ENCODE measurements at regions not wholly inside any gene's neighbourhood (a gene's known extent, or its start where the extent isn't known, plus 50 kb on each side); places are given as distances from the start of the nearest gene placed in this dataset.

DNA sequence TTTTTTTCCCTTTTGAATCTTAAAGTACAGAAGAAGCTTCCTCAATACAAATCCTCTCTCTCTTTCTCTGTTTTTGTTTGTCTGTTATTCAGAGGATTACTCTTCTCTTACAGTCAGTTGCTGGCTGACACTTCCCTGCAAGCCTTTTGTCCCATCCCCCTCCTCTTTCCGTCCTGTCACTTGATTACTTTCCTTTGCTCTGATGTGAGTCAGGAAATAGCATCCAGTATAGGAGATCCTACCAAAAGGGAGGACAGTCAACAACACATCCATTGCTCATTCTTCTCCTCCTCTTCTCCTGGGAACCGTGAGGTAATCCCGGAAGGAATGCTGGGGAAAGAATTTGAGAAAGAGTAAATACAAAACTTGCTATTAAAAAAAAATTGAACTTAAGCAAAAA is 79.3 kb upstream of the SCN7A start:
- Histone ChIP-seq H3K4me3 (ENCODE audit: low read depth, low read length) (no peak overlapping the region), H3K27ac (ENCODE audit: low read depth, low read length) (no peak overlapping the region), H3K9me3 (ENCODE audit: control insufficient read depth, insufficient read depth, low read length) (no peaks in the 10 kb centered on the region), H3K27me3 (ENCODE audit: control insufficient read depth, insufficient read depth, low read length) (no peaks in the 10 kb centered on the region)
- ChIA-PET POLR2A (interaction anchor here (1.0 kb wide), 1 partner anchor 20 kb away, joined by 3 read pairs; no protein-coding TSS in a partner anchor), CTCF (interaction anchor here (1.2 kb wide), 1 partner anchor 638 kb away, joined by 3 read pairs; no protein-coding TSS in a partner anchor)
- TF ChIP-seq, protein P1, sequence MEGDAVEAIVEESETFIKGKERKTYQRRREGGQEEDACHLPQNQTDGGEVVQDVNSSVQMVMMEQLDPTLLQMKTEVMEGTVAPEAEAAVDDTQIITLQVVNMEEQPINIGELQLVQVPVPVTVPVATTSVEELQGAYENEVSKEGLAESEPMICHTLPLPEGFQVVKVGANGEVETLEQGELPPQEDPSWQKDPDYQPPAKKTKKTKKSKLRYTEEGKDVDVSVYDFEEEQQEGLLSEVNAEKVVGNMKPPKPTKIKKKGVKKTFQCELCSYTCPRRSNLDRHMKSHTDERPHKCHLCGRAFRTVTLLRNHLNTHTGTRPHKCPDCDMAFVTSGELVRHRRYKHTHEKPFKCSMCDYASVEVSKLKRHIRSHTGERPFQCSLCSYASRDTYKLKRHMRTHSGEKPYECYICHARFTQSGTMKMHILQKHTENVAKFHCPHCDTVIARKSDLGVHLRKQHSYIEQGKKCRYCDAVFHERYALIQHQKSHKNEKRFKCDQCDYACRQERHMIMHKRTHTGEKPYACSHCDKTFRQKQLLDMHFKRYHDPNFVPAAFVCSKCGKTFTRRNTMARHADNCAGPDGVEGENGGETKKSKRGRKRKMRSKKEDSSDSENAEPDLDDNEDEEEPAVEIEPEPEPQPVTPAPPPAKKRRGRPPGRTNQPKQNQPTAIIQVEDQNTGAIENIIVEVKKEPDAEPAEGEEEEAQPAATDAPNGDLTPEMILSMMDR (IDR thresholded peaks at IDR 0.05; ENCODE audit: low read depth, low read length): no peak
- DNase-seq (ENCODE audit: low read depth, low spot score): peak; percentile 4

DNA sequence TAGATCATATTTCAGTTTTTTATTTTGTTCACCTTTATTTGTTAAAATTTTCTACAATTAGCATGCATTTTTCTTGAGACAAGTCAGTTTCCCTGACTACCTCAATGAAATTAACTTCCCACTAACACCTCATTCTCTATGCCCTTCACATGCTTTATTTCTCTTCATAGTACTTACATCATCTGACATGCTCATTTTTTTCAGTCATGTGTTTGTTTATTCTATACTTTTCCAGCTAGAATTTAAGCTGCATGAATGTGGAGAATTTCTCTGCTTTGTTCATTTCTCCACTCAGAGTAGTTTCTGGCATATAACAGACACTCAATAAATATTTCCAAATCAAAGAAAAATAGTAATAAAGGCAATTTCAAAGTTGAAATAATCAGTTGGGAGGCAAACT is 78.9 kb upstream of the SCN7A start:
- POLR2A ChIA-PET: interaction anchor here (1.0 kb wide), 1 partner anchor 20 kb away, joined by 3 read pairs; no protein-coding TSS in a partner anchor
- no peaks in the 10 kb centered on the region for H3K27me3 ChIP-seq (ENCODE audit: control insufficient read depth, insufficient read depth, low read length)
- H3K4me3 ChIP-seq (ENCODE audit: low read depth, low read length): no peak overlapping the region
- no peak for DNase-seq (ENCODE audit: low read depth, low spot score)
- H3K27ac ChIP-seq (ENCODE audit: low read depth, low read length): no peak overlapping the region
- CTCF ChIA-PET: no interaction called here
- TF ChIP-seq, protein P1 (IDR thresholded peaks at IDR 0.05; ENCODE audit: low read depth, low read length): no peak
- no peaks in the 10 kb centered on the region for H3K9me3 ChIP-seq (ENCODE audit: control insufficient read depth, insufficient read depth, low read length)

- TF ChIP-seq, protein P1 (IDR thresholded peaks at IDR 0.05; ENCODE audit: low read depth, low read length): no peak
- H3K27ac ChIP-seq (ENCODE audit: low read depth, low read length): no peak overlapping the region
- no peaks in the 10 kb centered on the region for H3K27me3 ChIP-seq (ENCODE audit: control insufficient read depth, insufficient read depth, low read length)
- ChIA-PET POLR2A (no interaction called here), CTCF (interaction anchor here (1.1 kb wide), 1 partner anchor 29 kb away, joined by 4 read pairs; no protein-coding TSS in a partner anchor)
- H3K9me3 ChIP-seq (ENCODE audit: control insufficient read depth, insufficient read depth, low read length): no peaks in the 10 kb centered on the region
- DNase-seq (ENCODE audit: low read depth, low spot score): no peak
- H3K4me3 ChIP-seq (ENCODE audit: low read depth, low read length): no peak overlapping the region
Measured at GRCh38 chr2:166568409-166568808, 74.4 kb upstream of the SCN7A start.

- POLR2A ChIA-PET: no interaction called here
Measured at GRCh38 chr2:166565501-166565900, 71.5 kb upstream of the SCN7A start.

DNA sequence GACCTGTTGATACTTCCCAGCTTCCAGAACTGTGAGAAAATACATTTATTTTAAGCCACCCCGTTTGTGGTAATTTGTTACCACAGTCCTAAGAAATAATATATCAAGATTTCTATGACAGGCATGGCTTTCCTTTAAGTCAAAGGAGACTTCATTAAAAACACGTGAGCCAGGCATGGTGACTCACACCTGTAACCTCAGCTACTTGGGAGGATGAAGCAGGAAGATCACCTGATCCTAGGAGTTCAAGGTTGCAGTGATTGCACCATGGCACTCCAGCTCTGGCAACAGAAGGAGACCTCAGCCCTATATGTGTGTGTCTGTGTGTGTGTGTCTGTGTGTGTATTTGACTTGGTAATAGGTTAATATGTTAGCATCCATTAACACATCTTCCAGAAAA is 69.8 kb upstream of the SCN7A start:
- Histone ChIP-seq H3K9me3 (ENCODE audit: control insufficient read depth, insufficient read depth, low read length) (no peaks in the 10 kb centered on the region), H3K27me3 (ENCODE audit: control insufficient read depth, insufficient read depth, low read length) (no peaks in the 10 kb centered on the region), H3K27ac (ENCODE audit: low read depth, low read length) (no peak overlapping the region), H3K4me3 (ENCODE audit: low read depth, low read length) (no peak overlapping the region)
- ChIA-PET POLR2A (no interaction called here), CTCF (interaction anchor here (0.7 kb wide), 1 partner anchor 17 kb away, joined by 3 read pairs; no protein-coding TSS in a partner anchor)
- DNase-seq (ENCODE audit: low read depth, low spot score): no peak
- TF ChIP-seq, protein P1 (IDR thresholded peaks at IDR 0.05; ENCODE audit: low read depth, low read length): no peak

More at GRCh38 chr2:166565501-166565900, 71.5 kb upstream of the SCN7A start:
- H3K9me3 ChIP-seq (ENCODE audit: control insufficient read depth, insufficient read depth, low read length): no peaks in the 10 kb centered on the region
- TF ChIP-seq, protein P1 (IDR thresholded peaks at IDR 0.05; ENCODE audit: low read depth, low read length): no peak
- no peak overlapping the region for H3K4me3 ChIP-seq (ENCODE audit: low read depth, low read length)
- H3K27ac ChIP-seq (ENCODE audit: low read depth, low read length): no peak overlapping the region
- H3K27me3 ChIP-seq (ENCODE audit: control insufficient read depth, insufficient read depth, low read length): no peaks in the 10 kb centered on the region
- CTCF ChIA-PET: interaction anchor here (1.1 kb wide), 1 partner anchor 26 kb away, joined by 6 read pairs; no protein-coding TSS in a partner anchor
- DNase-seq (ENCODE audit: low read depth, low spot score): no peak

Data from AG04450 (cell line).